ENCODE measurements at regions not wholly inside any gene's neighbourhood (a gene's known extent, or its start where the extent isn't known, plus 50 kb on each side); places are given as distances from the start of the nearest gene placed in this dataset.

DNA sequence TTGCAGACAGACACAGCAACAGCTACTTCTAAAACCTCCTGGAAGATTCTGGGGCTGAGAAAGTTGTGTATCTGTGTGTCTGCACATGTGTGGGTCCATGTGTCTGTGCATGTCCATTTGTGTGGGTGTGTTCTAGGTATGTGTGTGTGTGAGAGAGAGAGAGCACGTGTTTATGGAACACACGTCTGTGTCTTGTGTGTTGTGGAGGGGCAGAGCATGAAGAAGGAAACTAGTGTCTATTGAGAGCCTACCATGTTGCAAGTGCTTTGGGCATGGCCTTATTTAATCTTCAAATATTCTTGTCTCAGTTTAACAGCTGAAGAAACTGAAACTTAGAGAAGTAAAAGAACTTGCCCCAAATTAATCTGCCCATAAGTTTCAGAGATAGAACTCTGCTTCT, 327.5 kb downstream of the UACA start (continued):
- TF ChIP-seq, protein P1, sequence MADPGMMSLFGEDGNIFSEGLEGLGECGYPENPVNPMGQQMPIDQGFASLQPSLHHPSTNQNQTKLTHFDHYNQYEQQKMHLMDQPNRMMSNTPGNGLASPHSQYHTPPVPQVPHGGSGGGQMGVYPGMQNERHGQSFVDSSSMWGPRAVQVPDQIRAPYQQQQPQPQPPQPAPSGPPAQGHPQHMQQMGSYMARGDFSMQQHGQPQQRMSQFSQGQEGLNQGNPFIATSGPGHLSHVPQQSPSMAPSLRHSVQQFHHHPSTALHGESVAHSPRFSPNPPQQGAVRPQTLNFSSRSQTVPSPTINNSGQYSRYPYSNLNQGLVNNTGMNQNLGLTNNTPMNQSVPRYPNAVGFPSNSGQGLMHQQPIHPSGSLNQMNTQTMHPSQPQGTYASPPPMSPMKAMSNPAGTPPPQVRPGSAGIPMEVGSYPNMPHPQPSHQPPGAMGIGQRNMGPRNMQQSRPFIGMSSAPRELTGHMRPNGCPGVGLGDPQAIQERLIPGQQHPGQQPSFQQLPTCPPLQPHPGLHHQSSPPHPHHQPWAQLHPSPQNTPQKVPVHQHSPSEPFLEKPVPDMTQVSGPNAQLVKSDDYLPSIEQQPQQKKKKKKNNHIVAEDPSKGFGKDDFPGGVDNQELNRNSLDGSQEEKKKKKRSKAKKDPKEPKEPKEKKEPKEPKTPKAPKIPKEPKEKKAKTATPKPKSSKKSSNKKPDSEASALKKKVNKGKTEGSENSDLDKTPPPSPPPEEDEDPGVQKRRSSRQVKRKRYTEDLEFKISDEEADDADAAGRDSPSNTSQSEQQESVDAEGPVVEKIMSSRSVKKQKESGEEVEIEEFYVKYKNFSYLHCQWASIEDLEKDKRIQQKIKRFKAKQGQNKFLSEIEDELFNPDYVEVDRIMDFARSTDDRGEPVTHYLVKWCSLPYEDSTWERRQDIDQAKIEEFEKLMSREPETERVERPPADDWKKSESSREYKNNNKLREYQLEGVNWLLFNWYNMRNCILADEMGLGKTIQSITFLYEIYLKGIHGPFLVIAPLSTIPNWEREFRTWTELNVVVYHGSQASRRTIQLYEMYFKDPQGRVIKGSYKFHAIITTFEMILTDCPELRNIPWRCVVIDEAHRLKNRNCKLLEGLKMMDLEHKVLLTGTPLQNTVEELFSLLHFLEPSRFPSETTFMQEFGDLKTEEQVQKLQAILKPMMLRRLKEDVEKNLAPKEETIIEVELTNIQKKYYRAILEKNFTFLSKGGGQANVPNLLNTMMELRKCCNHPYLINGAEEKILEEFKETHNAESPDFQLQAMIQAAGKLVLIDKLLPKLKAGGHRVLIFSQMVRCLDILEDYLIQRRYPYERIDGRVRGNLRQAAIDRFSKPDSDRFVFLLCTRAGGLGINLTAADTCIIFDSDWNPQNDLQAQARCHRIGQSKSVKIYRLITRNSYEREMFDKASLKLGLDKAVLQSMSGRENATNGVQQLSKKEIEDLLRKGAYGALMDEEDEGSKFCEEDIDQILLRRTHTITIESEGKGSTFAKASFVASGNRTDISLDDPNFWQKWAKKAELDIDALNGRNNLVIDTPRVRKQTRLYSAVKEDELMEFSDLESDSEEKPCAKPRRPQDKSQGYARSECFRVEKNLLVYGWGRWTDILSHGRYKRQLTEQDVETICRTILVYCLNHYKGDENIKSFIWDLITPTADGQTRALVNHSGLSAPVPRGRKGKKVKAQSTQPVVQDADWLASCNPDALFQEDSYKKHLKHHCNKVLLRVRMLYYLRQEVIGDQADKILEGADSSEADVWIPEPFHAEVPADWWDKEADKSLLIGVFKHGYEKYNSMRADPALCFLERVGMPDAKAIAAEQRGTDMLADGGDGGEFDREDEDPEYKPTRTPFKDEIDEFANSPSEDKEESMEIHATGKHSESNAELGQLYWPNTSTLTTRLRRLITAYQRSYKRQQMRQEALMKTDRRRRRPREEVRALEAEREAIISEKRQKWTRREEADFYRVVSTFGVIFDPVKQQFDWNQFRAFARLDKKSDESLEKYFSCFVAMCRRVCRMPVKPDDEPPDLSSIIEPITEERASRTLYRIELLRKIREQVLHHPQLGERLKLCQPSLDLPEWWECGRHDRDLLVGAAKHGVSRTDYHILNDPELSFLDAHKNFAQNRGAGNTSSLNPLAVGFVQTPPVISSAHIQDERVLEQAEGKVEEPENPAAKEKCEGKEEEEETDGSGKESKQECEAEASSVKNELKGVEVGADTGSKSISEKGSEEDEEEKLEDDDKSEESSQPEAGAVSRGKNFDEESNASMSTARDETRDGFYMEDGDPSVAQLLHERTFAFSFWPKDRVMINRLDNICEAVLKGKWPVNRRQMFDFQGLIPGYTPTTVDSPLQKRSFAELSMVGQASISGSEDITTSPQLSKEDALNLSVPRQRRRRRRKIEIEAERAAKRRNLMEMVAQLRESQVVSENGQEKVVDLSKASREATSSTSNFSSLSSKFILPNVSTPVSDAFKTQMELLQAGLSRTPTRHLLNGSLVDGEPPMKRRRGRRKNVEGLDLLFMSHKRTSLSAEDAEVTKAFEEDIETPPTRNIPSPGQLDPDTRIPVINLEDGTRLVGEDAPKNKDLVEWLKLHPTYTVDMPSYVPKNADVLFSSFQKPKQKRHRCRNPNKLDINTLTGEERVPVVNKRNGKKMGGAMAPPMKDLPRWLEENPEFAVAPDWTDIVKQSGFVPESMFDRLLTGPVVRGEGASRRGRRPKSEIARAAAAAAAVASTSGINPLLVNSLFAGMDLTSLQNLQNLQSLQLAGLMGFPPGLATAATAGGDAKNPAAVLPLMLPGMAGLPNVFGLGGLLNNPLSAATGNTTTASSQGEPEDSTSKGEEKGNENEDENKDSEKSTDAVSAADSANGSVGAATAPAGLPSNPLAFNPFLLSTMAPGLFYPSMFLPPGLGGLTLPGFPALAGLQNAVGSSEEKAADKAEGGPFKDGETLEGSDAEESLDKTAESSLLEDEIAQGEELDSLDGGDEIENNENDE (IDR thresholded peaks at IDR 0.05; ENCODE audit: insufficient replicate concordance, low read length): no peak
- no peak for TF ChIP-seq SAP30 (IDR thresholded peaks at IDR 0.05; ENCODE audit: insufficient read depth, insufficient replicate concordance, low read length)
- TF ChIP-seq CBX8 (IDR thresholded peaks at IDR 0.05; ENCODE audit: borderline replicate concordance, low read depth, low read length): no peak
- no peak for TF ChIP-seq JUND (IDR thresholded peaks at IDR 0.05; ENCODE audit: low read length)
- TF ChIP-seq, protein P2, sequence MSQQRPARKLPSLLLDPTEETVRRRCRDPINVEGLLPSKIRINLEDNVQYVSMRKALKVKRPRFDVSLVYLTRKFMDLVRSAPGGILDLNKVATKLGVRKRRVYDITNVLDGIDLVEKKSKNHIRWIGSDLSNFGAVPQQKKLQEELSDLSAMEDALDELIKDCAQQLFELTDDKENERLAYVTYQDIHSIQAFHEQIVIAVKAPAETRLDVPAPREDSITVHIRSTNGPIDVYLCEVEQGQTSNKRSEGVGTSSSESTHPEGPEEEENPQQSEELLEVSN (IDR thresholded peaks at IDR 0.05): no peak

Data from H1 (cell line).